HEK293 (cell line): ENCODE measurements at regions not wholly inside any gene's neighbourhood (a gene's known extent, or its start where the extent isn't known, plus 50 kb on each side); places are given as distances from the start of the nearest gene placed in this dataset.

Experiments
- CTCF ChIA-PET: fragments of 350-600 bp; formaldehyde crosslinking; extraction: SDS; loops from one replicate; lab custom pipeline; 2021; ENCODE audit warnings: antibody characterized with exemption; lab: Yijun Ruan, JAX
- POLR2A ChIA-PET: fragments of 300-600 bp; formaldehyde crosslinking; extraction: SDS; loops from one replicate; lab custom pipeline; 2020; ENCODE audit warnings: antibody characterized with exemption, inconsistent platforms; lab: Yijun Ruan, JAX
- H3K27ac ChIP-seq: fragments of 200-500 bp; sonication (Bioruptor generic); 2 replicates; pipeline ENCODE4 v1.5.1; 2014; ENCODE audit warnings: low read depth, low read length, control low read depth, inconsistent platforms; ENCODE audit errors: extremely low read depth
- H3K36me3 ChIP-seq, 2 experiments: fragments of 200-500 bp in 1 of 2; sonication (Bioruptor generic) in 1 of 2; 1 replicate in 1 of 2; 2 replicates in 1 of 2; pipeline ENCODE4 v1.5.1; 2014 to 2017; ENCODE audit warnings: inconsistent platforms in 2 of 2, low read length in 2 of 2; ENCODE audit not compliant: control insufficient read depth in 2 of 2, insufficient read depth in 1 of 2
- H3K4me1 ChIP-seq: fragments of 200-500 bp; sonication (Bioruptor generic); 2 replicates; pipeline ENCODE4 v1.5.1; 2014; ENCODE audit warnings: mild to moderate bottlenecking, low read length, inconsistent platforms; ENCODE audit not compliant: control insufficient read depth, insufficient read depth
- H3K4me3 ChIP-seq: 2 replicates; pipeline ENCODE4 v1.5.1; 2011; ENCODE audit warnings: low read depth, mild to moderate bottlenecking, control low read depth, low read length, moderate library complexity
- H3K9me3 ChIP-seq: fragments of 200-500 bp; sonication (Bioruptor generic); 2 replicates; pipeline ENCODE4 v1.5.1; 2014; ENCODE audit warnings: low read depth, low read length, inconsistent platforms; ENCODE audit not compliant: control insufficient read depth, insufficient read depth
- GLIS2 ChIP-seq: fragments of 450-650 bp; formaldehyde crosslinking; IDR thresholded peaks from 2 replicates; pipeline ENCODE4 v1.5.1; 2016; ENCODE audit warnings: missing biosample characterization, missing genetic modification characterization
- HOXD13 ChIP-seq: sonication (generic); formaldehyde crosslinking; IDR thresholded peaks from 2 replicates; pipeline ENCODE4 v1.8.0; 2022; ENCODE audit warnings: missing genetic modification reagents, borderline replicate concordance
- KLF1 ChIP-seq: fragments of 450-650 bp; formaldehyde crosslinking; IDR thresholded peaks from 2 replicates; pipeline ENCODE4 v1.5.1; 2016; ENCODE audit warnings: missing biosample characterization, missing genetic modification characterization
- ZFHX2 ChIP-seq: fragments of 450-650 bp; formaldehyde crosslinking; conservative IDR thresholded peaks from 2 replicates; pipeline ENCODE4 v1.5.1; 2016; ENCODE audit warnings: missing biosample characterization, missing genetic modification characterization
- ZNF19 ChIP-seq: fragments of 450-650 bp; formaldehyde crosslinking; IDR thresholded peaks from 2 replicates; pipeline ENCODE4; 2016; ENCODE audit warnings: missing biosample characterization, missing genetic modification characterization, low read depth
- ZNF223 ChIP-seq: fragments of 450-650 bp; formaldehyde crosslinking; IDR thresholded peaks from 2 replicates; pipeline ENCODE4 v1.5.1; 2016; ENCODE audit warnings: missing biosample characterization, missing genetic modification characterization
- ZNF239 ChIP-seq: fragments of 450-650 bp; formaldehyde crosslinking; IDR thresholded peaks from 2 replicates; pipeline ENCODE4 v1.5.1; 2016; ENCODE audit warnings: missing biosample characterization, missing genetic modification characterization
- ZNF335 ChIP-seq: fragments of 450-650 bp; formaldehyde crosslinking; conservative IDR thresholded peaks from 2 replicates; pipeline ENCODE4 v1.5.1; 2016; ENCODE audit warnings: missing biosample characterization, missing genetic modification characterization
- ZNF433 ChIP-seq: fragments of 450-650 bp; formaldehyde crosslinking; IDR thresholded peaks from 2 replicates; pipeline ENCODE4 v1.5.1; 2016; ENCODE audit warnings: missing biosample characterization, missing genetic modification characterization, low read depth
- ZNF48 ChIP-seq: fragments of 450-650 bp; formaldehyde crosslinking; IDR thresholded peaks from 2 replicates; pipeline ENCODE4 v1.5.1; 2016; ENCODE audit warnings: missing biosample characterization, missing genetic modification characterization
- ZNF610 ChIP-seq: fragments of 450-650 bp; formaldehyde crosslinking; IDR thresholded peaks from 2 replicates; pipeline ENCODE4 v1.5.1; 2016; ENCODE audit warnings: missing biosample characterization, missing genetic modification characterization, borderline replicate concordance
- ZNF654 ChIP-seq: fragments of 450-650 bp; formaldehyde crosslinking; IDR thresholded peaks from 2 replicates; pipeline ENCODE4 v1.5.1; 2016; ENCODE audit warnings: low read depth, missing biosample characterization, missing genetic modification characterization
- ZNF701 ChIP-seq: fragments of 450-650 bp; formaldehyde crosslinking; IDR thresholded peaks from 2 replicates; pipeline ENCODE4 v1.5.1; 2016; ENCODE audit warnings: missing biosample characterization, missing genetic modification characterization
- ZNF76 ChIP-seq: fragments of 450-650 bp; formaldehyde crosslinking; IDR thresholded peaks from 2 replicates; pipeline ENCODE4; 2016; ENCODE audit warnings: low read depth, missing biosample characterization, missing genetic modification characterization, borderline replicate concordance
- TF ChIP-seq, protein P1 (sequence below): fragments of 450-650 bp; formaldehyde crosslinking; IDR thresholded peaks from 2 replicates; pipeline ENCODE4 v1.5.1; 2016; ENCODE audit warnings: missing biosample characterization, missing genetic modification characterization
- TF ChIP-seq, protein P2 (sequence below): fragments of 450-650 bp; formaldehyde crosslinking; IDR thresholded peaks from 2 replicates; pipeline ENCODE4 v1.5.1; 2016; ENCODE audit warnings: missing biosample characterization, missing genetic modification characterization
- TF ChIP-seq, protein P3 (sequence below): fragments of 450-650 bp; formaldehyde crosslinking; IDR thresholded peaks from 2 replicates; pipeline ENCODE4 v1.5.1; 2016; ENCODE audit warnings: missing biosample characterization, missing genetic modification characterization, borderline replicate concordance
- TF ChIP-seq, protein P4 (sequence below): fragments of 450-650 bp; formaldehyde crosslinking; IDR thresholded peaks from 2 replicates; pipeline ENCODE4 v1.5.1; 2016; ENCODE audit warnings: missing biosample characterization, missing genetic modification characterization
- TF ChIP-seq, protein P5 (sequence below): fragments of 450-650 bp; formaldehyde crosslinking; IDR thresholded peaks from 2 replicates; pipeline ENCODE4 v1.5.1; 2017; ENCODE audit warnings: missing biosample characterization, missing genetic modification characterization
- TF ChIP-seq, protein P6 (sequence below): fragments of 450-650 bp; formaldehyde crosslinking; IDR thresholded peaks from 2 replicates; pipeline ENCODE4 v1.5.1; 2016; ENCODE audit warnings: missing biosample characterization, missing genetic modification characterization

DNA sequence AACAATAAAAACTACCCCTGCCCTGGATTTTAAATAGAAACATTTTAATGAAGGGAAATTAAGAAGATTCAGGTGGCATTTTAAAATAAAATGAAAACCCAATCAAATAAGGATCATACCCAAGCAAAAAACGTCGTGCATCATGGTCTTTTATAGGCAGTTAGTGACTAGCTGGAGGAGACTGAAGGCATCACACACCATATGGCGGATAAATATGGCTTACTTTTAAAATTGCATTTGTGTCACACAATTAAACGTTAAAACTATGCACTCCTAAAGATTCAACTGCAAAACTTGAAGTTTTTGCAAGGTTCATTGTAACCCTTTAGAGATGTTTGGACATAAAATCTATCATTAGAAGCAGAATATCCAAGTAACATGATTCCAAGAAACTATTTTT is 200.1 kb upstream of the NRG3 start (continued):
- TF ChIP-seq, protein P1, sequence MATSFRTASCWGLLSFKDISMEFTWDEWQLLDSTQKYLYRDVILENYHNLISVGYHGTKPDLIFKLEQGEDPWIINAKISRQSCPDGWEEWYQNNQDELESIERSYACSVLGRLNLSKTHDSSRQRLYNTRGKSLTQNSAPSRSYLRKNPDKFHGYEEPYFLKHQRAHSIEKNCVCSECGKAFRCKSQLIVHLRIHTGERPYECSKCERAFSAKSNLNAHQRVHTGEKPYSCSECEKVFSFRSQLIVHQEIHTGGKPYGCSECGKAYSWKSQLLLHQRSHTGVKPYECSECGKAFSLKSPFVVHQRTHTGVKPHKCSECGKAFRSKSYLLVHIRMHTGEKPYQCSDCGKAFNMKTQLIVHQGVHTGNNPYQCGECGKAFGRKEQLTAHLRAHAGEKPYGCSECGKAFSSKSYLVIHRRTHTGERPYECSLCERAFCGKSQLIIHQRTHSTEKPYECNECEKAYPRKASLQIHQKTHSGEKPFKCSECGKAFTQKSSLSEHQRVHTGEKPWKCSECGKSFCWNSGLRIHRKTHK (tag by site-specific recombination) = no peak
- TF ChIP-seq ZNF76 (tag by site-specific recombination) = no peak

DNA sequence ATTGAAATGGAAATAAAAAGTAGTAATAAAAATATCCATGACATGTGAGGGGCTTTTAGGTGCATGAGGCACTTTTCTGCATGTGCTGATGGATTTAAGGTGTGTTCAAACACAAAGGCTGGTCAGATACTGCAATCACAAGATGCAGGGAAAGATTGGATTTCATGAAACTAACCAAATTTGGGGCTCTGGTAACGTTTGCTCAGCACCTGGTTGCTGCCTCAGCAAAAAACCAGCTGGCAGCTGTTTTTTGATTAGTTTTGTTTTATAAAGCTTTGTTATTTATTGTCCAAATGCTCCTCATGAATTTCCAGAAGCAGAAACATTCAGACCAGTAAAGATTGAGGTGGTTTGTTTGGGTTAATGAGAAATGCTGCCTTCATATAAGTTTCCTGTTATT is 195.7 kb upstream of the NRG3 start:
- Histone ChIP-seq H3K4me1 (no peaks in the 10 kb centered on the region), H3K9me3 (no peaks in the 10 kb centered on the region), H3K4me3 (no peak overlapping the region), H3K27ac (no peak overlapping the region), H3K36me3 (no peaks in the 10 kb centered on the region)
- TF ChIP-seq ZNF48 (tag by site-specific recombination) (no peak), ZNF654 (tag by site-specific recombination) (no peak), ZNF223 (tag by site-specific recombination) (no peak), ZNF335 (tag by site-specific recombination) (no peak), ZNF239 (no peak), ZNF701 (no peak), GLIS2 (no peak), ZNF19 (no peak), ZNF433 (tag by site-specific recombination) (no peak), ZFHX2 (no peak), ZNF610 (tag by site-specific recombination) (no peak), HOXD13 (CRISPR knock-in tag) (no peak), KLF1 (tag by site-specific recombination) (no peak)
- TF ChIP-seq, protein P2, sequence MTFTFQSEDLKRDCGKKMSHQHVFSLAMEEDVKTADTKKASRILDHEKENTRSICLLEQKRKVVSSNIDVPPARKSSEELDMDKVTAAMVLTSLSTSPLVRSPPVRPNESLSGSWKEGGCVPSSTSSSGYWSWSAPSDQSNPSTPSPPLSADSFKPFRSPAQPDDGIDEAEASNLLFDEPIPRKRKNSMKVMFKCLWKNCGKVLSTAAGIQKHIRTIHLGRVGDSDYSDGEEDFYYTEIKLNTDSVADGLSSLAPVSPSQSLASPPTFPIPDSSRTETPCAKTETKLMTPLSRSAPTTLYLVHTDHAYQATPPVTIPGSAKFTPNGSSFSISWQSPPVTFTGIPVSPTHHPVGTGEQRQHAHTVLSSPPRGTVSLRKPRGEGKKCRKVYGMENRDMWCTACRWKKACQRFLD = no peak
- TF ChIP-seq, protein P3, sequence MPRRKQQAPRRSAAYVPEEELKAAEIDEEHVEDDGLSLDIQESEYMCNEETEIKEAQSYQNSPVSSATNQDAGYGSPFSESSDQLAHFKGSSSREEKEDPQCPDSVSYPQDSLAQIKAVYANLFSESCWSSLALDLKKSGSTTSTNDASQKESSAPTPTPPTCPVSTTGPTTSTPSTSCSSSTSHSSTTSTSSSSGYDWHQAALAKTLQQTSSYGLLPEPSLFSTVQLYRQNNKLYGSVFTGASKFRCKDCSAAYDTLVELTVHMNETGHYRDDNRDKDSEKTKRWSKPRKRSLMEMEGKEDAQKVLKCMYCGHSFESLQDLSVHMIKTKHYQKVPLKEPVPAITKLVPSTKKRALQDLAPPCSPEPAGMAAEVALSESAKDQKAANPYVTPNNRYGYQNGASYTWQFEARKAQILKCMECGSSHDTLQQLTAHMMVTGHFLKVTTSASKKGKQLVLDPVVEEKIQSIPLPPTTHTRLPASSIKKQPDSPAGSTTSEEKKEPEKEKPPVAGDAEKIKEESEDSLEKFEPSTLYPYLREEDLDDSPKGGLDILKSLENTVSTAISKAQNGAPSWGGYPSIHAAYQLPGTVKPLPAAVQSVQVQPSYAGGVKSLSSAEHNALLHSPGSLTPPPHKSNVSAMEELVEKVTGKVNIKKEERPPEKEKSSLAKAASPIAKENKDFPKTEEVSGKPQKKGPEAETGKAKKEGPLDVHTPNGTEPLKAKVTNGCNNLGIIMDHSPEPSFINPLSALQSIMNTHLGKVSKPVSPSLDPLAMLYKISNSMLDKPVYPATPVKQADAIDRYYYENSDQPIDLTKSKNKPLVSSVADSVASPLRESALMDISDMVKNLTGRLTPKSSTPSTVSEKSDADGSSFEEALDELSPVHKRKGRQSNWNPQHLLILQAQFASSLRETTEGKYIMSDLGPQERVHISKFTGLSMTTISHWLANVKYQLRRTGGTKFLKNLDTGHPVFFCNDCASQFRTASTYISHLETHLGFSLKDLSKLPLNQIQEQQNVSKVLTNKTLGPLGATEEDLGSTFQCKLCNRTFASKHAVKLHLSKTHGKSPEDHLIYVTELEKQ (tag by site-specific recombination) = no peak
- TF ChIP-seq, protein P4, sequence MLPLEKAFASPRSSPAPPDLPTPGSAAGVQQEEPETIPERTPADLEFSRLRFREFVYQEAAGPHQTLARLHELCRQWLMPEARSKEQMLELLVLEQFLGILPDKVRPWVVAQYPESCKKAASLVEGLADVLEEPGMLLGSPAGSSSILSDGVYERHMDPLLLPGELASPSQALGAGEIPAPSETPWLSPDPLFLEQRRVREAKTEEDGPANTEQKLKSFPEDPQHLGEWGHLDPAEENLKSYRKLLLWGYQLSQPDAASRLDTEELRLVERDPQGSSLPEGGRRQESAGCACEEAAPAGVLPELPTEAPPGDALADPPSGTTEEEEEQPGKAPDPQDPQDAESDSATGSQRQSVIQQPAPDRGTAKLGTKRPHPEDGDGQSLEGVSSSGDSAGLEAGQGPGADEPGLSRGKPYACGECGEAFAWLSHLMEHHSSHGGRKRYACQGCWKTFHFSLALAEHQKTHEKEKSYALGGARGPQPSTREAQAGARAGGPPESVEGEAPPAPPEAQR (tag by site-specific recombination) = no peak
- TF ChIP-seq, protein P5, sequence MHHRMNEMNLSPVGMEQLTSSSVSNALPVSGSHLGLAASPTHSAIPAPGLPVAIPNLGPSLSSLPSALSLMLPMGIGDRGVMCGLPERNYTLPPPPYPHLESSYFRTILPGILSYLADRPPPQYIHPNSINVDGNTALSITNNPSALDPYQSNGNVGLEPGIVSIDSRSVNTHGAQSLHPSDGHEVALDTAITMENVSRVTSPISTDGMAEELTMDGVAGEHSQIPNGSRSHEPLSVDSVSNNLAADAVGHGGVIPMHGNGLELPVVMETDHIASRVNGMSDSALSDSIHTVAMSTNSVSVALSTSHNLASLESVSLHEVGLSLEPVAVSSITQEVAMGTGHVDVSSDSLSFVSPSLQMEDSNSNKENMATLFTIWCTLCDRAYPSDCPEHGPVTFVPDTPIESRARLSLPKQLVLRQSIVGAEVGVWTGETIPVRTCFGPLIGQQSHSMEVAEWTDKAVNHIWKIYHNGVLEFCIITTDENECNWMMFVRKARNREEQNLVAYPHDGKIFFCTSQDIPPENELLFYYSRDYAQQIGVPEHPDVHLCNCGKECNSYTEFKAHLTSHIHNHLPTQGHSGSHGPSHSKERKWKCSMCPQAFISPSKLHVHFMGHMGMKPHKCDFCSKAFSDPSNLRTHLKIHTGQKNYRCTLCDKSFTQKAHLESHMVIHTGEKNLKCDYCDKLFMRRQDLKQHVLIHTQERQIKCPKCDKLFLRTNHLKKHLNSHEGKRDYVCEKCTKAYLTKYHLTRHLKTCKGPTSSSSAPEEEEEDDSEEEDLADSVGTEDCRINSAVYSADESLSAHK = no peak
- TF ChIP-seq, protein P6, sequence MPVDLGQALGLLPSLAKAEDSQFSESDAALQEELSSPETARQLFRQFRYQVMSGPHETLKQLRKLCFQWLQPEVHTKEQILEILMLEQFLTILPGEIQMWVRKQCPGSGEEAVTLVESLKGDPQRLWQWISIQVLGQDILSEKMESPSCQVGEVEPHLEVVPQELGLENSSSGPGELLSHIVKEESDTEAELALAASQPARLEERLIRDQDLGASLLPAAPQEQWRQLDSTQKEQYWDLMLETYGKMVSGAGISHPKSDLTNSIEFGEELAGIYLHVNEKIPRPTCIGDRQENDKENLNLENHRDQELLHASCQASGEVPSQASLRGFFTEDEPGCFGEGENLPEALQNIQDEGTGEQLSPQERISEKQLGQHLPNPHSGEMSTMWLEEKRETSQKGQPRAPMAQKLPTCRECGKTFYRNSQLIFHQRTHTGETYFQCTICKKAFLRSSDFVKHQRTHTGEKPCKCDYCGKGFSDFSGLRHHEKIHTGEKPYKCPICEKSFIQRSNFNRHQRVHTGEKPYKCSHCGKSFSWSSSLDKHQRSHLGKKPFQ = no peak
- ChIA-PET CTCF (no interaction called here), POLR2A (no interaction called here)
